ENCODE measurements at regions not wholly inside any gene's neighbourhood (a gene's known extent, or its start where the extent isn't known, plus 50 kb on each side); places are given as distances from the start of the nearest gene placed in this dataset.

DNA sequence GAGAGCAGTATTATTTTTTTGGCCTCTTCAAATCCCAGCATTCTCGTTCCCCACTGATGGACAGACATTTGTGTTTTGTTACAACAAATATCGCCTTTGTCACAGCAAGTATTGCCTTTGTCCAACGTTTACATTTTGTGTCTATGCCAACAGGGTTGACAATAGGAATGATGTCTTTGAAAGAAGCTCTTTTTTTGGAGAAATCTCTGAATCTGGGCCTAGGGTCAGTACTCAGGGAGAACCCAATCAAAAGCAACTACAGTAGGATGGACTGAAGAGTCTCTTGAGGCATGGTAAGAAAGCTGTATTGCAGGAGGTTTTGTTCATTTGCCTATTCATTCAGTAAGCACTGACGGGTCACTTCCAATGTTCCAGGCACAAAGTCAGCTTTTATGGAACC is 57.7 kb upstream of the KLF14 start:
- TF ChIP-seq POLR2A (IDR thresholded peaks at IDR 0.05) = no peak
- TF ChIP-seq, protein P1, sequence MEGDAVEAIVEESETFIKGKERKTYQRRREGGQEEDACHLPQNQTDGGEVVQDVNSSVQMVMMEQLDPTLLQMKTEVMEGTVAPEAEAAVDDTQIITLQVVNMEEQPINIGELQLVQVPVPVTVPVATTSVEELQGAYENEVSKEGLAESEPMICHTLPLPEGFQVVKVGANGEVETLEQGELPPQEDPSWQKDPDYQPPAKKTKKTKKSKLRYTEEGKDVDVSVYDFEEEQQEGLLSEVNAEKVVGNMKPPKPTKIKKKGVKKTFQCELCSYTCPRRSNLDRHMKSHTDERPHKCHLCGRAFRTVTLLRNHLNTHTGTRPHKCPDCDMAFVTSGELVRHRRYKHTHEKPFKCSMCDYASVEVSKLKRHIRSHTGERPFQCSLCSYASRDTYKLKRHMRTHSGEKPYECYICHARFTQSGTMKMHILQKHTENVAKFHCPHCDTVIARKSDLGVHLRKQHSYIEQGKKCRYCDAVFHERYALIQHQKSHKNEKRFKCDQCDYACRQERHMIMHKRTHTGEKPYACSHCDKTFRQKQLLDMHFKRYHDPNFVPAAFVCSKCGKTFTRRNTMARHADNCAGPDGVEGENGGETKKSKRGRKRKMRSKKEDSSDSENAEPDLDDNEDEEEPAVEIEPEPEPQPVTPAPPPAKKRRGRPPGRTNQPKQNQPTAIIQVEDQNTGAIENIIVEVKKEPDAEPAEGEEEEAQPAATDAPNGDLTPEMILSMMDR (IDR thresholded peaks at IDR 0.05) = no peak
